HEK293T (cell line): ENCODE measurements at regions not wholly inside any gene's neighbourhood (a gene's known extent, or its start where the extent isn't known, plus 50 kb on each side); places are given as distances from the start of the nearest gene placed in this dataset.
"Not testable (repeated sequence)": the region's sequence is repeated elsewhere in the genome, so short reads cannot be mapped to it uniquely, and the experiment has no call there.

ENCODE experiments used
- CTCF ChIA-PET: fragments of 350-600 bp; formaldehyde crosslinking; extraction: SDS; loops from one replicate; lab custom pipeline; 2021; ENCODE audit warnings: antibody characterized with exemption, inconsistent platforms; lab: Yijun Ruan, JAX
- POLR2A ChIA-PET: fragments of 350-600 bp; formaldehyde crosslinking; extraction: SDS; loops from one replicate; lab custom pipeline; 2020; ENCODE audit warnings: antibody characterized with exemption, inconsistent platforms; lab: Yijun Ruan, JAX
- DNase-seq: peaks from one replicate; pipeline ENCODE4 v3.0.0; 2012; ENCODE audit warnings: mixed read lengths; ENCODE audit errors: extremely low spot score
- ARNT ChIP-seq: fragments of 450-650 bp; IDR thresholded peaks from 2 replicates; pipeline ENCODE4 v1.6.1; 2017; ENCODE audit warnings: mild to moderate bottlenecking
- BHLHE40 ChIP-seq: fragments of 450-650 bp; IDR thresholded peaks from 2 replicates; pipeline ENCODE4 v1.6.1; 2016; ENCODE audit warnings: mild to moderate bottlenecking, moderate library complexity, borderline replicate concordance
- CTBP1 ChIP-seq: fragments of 450-650 bp; IDR thresholded peaks from 2 replicates; pipeline ENCODE4 v1.6.1; 2016; ENCODE audit warnings: borderline replicate concordance
- ELF4 ChIP-seq: fragments of 450-650 bp; IDR thresholded peaks from 2 replicates; pipeline ENCODE4 v1.6.1; 2017; ENCODE audit warnings: antibody characterized with exemption
- FOXA1 ChIP-seq: fragments of 450-650 bp; IDR thresholded peaks from 2 replicates; pipeline ENCODE4 v1.6.1; 2016; ENCODE audit warnings: mild to moderate bottlenecking
- FOXK2 ChIP-seq: fragments of 450-650 bp; IDR thresholded peaks from 2 replicates; pipeline ENCODE4 v1.6.1; 2016; ENCODE audit warnings: mild to moderate bottlenecking
- FOXM1 ChIP-seq: fragments of 450-650 bp; IDR thresholded peaks from 2 replicates; pipeline ENCODE4 v1.6.1; 2017; ENCODE audit warnings: mild to moderate bottlenecking, borderline replicate concordance
- HDGF ChIP-seq: fragments of 450-650 bp; IDR thresholded peaks from 2 replicates; pipeline ENCODE4 v1.6.1; 2017; ENCODE audit warnings: antibody characterized with exemption, borderline replicate concordance
- L3MBTL2 ChIP-seq: fragments of 450-650 bp; conservative IDR thresholded peaks from 2 replicates; pipeline ENCODE4 v1.6.1; 2016; ENCODE audit warnings: mild to moderate bottlenecking
- LEF1 ChIP-seq: fragments of 450-650 bp; IDR thresholded peaks from 2 replicates; pipeline ENCODE4 v1.6.1; 2017; ENCODE audit warnings: mild to moderate bottlenecking, borderline replicate concordance
- NFRKB ChIP-seq: fragments of 450-650 bp; IDR thresholded peaks from 2 replicates; pipeline ENCODE4 v1.6.1; 2016; ENCODE audit warnings: mild to moderate bottlenecking, moderate library complexity
- SP1 ChIP-seq: fragments of 450-650 bp; IDR thresholded peaks from 2 replicates; pipeline ENCODE4 v1.6.1; 2017
- SUZ12 ChIP-seq: fragments of 450-650 bp; IDR thresholded peaks from 2 replicates; pipeline ENCODE4 v1.6.1; 2016; ENCODE audit warnings: mild to moderate bottlenecking
- TARDBP ChIP-seq: fragments of 450-650 bp; IDR thresholded peaks from 2 replicates; pipeline ENCODE4 v1.6.1; 2016
- ZNF384 ChIP-seq: fragments of 450-650 bp; IDR thresholded peaks from 2 replicates; pipeline ENCODE4 v1.6.1; 2016
- TF ChIP-seq, protein P1 (sequence below): fragments of 450-650 bp; IDR thresholded peaks from 2 replicates; pipeline ENCODE4 v1.6.1; 2016

GRCh38 chr22:34639911-34640310 is 426.0 kb upstream of the ISX start:
- ChIA-PET CTCF (no interaction called here), POLR2A (no interaction called here)
- TF ChIP-seq L3MBTL2, result no peak
- TF ChIP-seq LEF1, result no peak
- no peak for TF ChIP-seq FOXA1
- TF ChIP-seq SP1, result no peak
- TF ChIP-seq ELF4, result no peak
- TF ChIP-seq BHLHE40, result no peak
- TF ChIP-seq TARDBP, result no peak
- TF ChIP-seq HDGF, result no peak
- TF ChIP-seq CTBP1, result no peak
- no peak for TF ChIP-seq FOXK2
- no peak for DNase-seq

GRCh38 chr22:34645375-34645774 is 420.6 kb upstream of the ISX start:
- no peak for DNase-seq
- ChIA-PET CTCF (no interaction called here), POLR2A (interaction anchor here (0.6 kb wide), 1 partner anchor 16 kb away, joined by 3 read pairs; no protein-coding TSS in a partner anchor)
- TF ChIP-seq NFRKB (no peak), BHLHE40 (no peak), FOXM1 (no peak), ELF4 (no peak), FOXA1 (no peak), CTBP1 (no peak), L3MBTL2 (no peak)

GRCh38 chr22:34669001-34669400 is 397.0 kb upstream of the ISX start:
- CTCF ChIA-PET, result no interaction called here
- POLR2A ChIA-PET, result no interaction called here
- no peak for DNase-seq
- no peak for TF ChIP-seq ZNF384

- CTCF ChIA-PET, POLR2A ChIA-PET, DNase-seq: not testable (repeated sequence)
Observed at GRCh38 chr22:34683031-34683430, 382.9 kb upstream of the ISX start.

- POLR2A ChIA-PET, DNase-seq, CTCF ChIA-PET: not testable (repeated sequence)
Observed at GRCh38 chr22:34684278-34684677, 381.7 kb upstream of the ISX start.

- no peak for TF ChIP-seq LEF1
- no peak for TF ChIP-seq TARDBP
- no peak for TF ChIP-seq NFRKB
- TF ChIP-seq, protein P1, sequence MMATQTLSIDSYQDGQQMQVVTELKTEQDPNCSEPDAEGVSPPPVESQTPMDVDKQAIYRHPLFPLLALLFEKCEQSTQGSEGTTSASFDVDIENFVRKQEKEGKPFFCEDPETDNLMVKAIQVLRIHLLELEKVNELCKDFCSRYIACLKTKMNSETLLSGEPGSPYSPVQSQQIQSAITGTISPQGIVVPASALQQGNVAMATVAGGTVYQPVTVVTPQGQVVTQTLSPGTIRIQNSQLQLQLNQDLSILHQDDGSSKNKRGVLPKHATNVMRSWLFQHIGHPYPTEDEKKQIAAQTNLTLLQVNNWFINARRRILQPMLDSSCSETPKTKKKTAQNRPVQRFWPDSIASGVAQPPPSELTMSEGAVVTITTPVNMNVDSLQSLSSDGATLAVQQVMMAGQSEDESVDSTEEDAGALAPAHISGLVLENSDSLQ, result no peak
- no peak for TF ChIP-seq SP1
- CTCF ChIA-PET, result no interaction called here
- POLR2A ChIA-PET, result no interaction called here
- no peak for DNase-seq
Observed at GRCh38 chr22:34687116-34687515, 378.8 kb upstream of the ISX start.

DNA sequence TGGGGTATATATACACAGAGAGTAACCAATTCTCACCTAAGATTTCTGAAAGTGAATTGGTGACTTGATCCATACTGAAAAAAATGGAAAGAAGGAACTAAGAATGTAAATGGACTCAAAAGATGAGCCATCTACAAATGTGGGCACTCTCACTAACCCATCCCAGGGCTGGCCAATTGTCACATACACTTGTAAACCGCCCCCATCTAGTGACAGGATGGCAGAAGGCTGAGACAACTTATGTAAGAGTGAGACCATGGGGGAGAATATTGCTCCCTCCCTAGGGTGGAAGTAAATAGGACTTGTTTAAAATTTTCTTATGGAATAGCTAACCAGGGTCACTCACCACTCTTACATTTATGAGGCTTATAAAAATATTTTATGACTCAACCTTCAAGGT is 377.1 kb upstream of the ISX start:
- ChIA-PET CTCF (no interaction called here), POLR2A (no interaction called here)
- TF ChIP-seq BHLHE40 (no peak), FOXM1 (no peak), SUZ12 (no peak), ELF4 (no peak), NFRKB (no peak), SP1 (no peak), CTBP1 (no peak), TARDBP (no peak), L3MBTL2 (no peak), LEF1 (no peak), ARNT (no peak)
- TF ChIP-seq, protein P1, result no peak
- no peak for DNase-seq

DNA sequence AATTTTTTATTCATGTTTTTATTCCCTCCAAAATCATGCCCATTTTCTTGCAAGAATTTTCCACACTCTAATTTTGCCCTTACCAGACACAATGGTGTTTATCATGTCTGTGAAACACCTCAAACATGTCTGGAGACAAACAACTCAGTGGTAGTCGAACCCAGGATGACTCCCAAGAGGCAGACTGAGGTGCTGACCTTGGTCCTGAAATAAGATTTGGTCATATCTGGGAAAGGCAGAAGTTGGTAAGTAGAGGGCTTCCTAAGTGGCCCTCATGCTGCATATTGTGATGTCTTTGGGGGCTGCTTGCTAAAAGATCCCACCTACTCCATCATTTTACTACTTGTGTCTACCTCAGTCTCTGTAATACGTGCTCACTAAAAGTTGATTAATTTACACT is 369.4 kb upstream of the ISX start:
- no peak for DNase-seq
- POLR2A ChIA-PET, result no interaction called here
- no peak for TF ChIP-seq FOXK2
- no peak for TF ChIP-seq ZNF384
- TF ChIP-seq ELF4, result no peak
- no peak for TF ChIP-seq TARDBP
- TF ChIP-seq L3MBTL2, result no peak
- CTCF ChIA-PET, result no interaction called here

DNA sequence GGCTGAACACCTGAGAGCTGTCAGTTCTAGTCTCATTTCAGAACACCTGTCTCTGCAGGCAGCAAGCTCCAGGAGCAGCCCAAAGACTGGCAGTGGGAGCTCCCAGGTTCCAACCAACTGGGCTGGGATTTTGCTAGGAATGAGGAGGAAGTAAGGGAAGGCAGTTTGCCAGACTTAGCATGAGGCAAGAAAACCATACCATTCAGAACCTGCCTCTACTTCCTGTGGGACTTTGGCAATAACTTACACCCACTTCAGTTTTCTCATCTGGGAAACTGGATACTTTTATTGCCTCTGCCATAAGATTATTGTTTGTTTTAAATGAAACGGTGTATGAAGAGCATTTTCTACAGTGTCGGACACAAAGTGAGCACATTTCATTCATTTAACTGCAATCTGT is 363.7 kb upstream of the ISX start:
- ChIA-PET POLR2A (no interaction called here), CTCF (no interaction called here)
- TF ChIP-seq NFRKB (no peak), ELF4 (no peak), L3MBTL2 (no peak), HDGF (no peak), BHLHE40 (no peak), FOXK2 (no peak), ARNT (no peak), CTBP1 (no peak), LEF1 (no peak), TARDBP (no peak), FOXM1 (no peak), SP1 (no peak), FOXA1 (no peak), ZNF384 (no peak), SUZ12 (no peak)
- TF ChIP-seq, protein P1, result no peak
- no peak for DNase-seq
